Mucosa of descending colon (tissue), 3 donors: ENCODE measurements at regions not wholly inside any gene's neighbourhood (a gene's known extent, or its start where the extent isn't known, plus 50 kb on each side); places are given as distances from the start of the nearest gene placed in this dataset.

Experiments
- ATAC-seq: fragments of 200-7000 bp; cut with Tn5 transposase; one replicate; pipeline ENCODE4 v1.9.1; 2020; ENCODE audit warnings: mild to moderate bottlenecking, moderate library complexity
- DNase-seq, 3 donors: peaks; one replicate each; pipeline ENCODE4 v3.0.0-alpha.2; 2020
- H3K36me3 ChIP-seq: fragments of 200-600 bp; one replicate; pipeline ENCODE4 v1.8.0; 2021; ENCODE audit warnings: low read depth, mild to moderate bottlenecking
- H3K4me1 ChIP-seq: fragments of 200-600 bp; one replicate; pipeline ENCODE4 v1.8.0; 2021; ENCODE audit warnings: low read depth, mild to moderate bottlenecking
- H3K4me3 ChIP-seq: fragments of 200-600 bp; one replicate; pipeline ENCODE4 v1.8.0; 2021; ENCODE audit warnings: mild to moderate bottlenecking
- H3K9me3 ChIP-seq: fragments of 200-600 bp; one replicate; pipeline ENCODE4 v1.8.0; 2021; ENCODE audit warnings: mild to moderate bottlenecking
- CTCF ChIP-seq: fragments of 200-600 bp; IDR thresholded peaks from one replicate; pipeline ENCODE4 v1.8.0; 2022; ENCODE audit warnings: antibody characterized with exemption, mild to moderate bottlenecking
- intact Hi-C, 2 donors: fragments of 100-400 bp; cut with DNase I in 1 of 2; cut with micrococcal nuclease in 1 of 2; formaldehyde crosslinking; loops; one replicate each; pipeline versions ENCODE4 v1.11.0 to v1.11.1; 2022; cut with DNase I, micrococcal nuclease
- donor health status: DM: no; HTN: no; CAD: no; lungs with moderate emphysema.
- donor health status: DM: no; HTN: no; CAD: no.
- donor health status: DM: no; HTN: yes; CAD: no.

- intact Hi-C loops, result no loop called here
- no peaks in the 10 kb centered on the region for H3K9me3 ChIP-seq
- ATAC-seq, result no peak
- no peaks in the 10 kb centered on the region for H3K36me3 ChIP-seq
- DNase-seq, result no peak
- no peaks in the 10 kb centered on the region for H3K4me1 ChIP-seq
- H3K4me3 ChIP-seq, result no peak overlapping the region
- no peak for TF ChIP-seq CTCF
These were observed 792.1 kb upstream of the RAB6C start for GRCh38 chr2:129187343-129187742.

- no peak overlapping the region for H3K4me3 ChIP-seq
- H3K4me1 ChIP-seq, result no peaks in the 10 kb centered on the region
- TF ChIP-seq CTCF, result no peak
- no peaks in the 10 kb centered on the region for H3K36me3 ChIP-seq
- DNase-seq, result no peak
- intact Hi-C loops, result no loop called here
- ATAC-seq, result no peak
- H3K9me3 ChIP-seq, result no peaks in the 10 kb centered on the region
These were observed 791.0 kb upstream of the RAB6C start for GRCh38 chr2:129188451-129188850.

- no peak for ATAC-seq
- DNase-seq, result no peak
- H3K4me3 ChIP-seq, result no peak overlapping the region
- H3K36me3 ChIP-seq, result no peaks in the 10 kb centered on the region
- H3K9me3 ChIP-seq, result no peaks in the 10 kb centered on the region
- intact Hi-C loops, result no loop called here
- no peak for TF ChIP-seq CTCF
- H3K4me1 ChIP-seq, result no peaks in the 10 kb centered on the region
These were observed 789.7 kb upstream of the RAB6C start for GRCh38 chr2:129189617-129190319.

DNA sequence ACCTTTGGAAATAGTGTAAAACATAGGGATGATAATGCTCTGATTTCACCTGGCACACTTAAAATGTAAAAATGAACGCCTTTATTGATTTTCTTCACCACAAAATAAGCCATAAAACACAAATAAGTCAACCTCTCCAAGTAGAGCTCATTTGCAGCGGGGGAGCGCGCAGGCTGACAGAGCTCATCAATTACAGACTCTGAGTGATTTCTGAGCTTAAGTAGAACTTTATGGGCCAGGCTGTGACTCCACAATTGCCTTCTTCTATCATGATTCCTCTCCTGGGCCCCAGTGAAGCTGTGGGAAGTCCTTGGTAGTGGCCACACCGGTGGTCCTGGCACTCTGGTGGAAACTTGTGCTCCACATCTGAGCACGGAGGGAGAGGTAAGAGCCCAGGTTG, 789.0 kb upstream of the RAB6C start:
- Histone ChIP-seq H3K4me1 (no peaks in the 10 kb centered on the region), H3K36me3 (no peaks in the 10 kb centered on the region), H3K4me3 (no peak overlapping the region), H3K9me3 (no peaks in the 10 kb centered on the region)
- ATAC-seq, result no peak
- DNase-seq, result no peak
- intact Hi-C loops, result no loop called here
- no peak for TF ChIP-seq CTCF

DNA sequence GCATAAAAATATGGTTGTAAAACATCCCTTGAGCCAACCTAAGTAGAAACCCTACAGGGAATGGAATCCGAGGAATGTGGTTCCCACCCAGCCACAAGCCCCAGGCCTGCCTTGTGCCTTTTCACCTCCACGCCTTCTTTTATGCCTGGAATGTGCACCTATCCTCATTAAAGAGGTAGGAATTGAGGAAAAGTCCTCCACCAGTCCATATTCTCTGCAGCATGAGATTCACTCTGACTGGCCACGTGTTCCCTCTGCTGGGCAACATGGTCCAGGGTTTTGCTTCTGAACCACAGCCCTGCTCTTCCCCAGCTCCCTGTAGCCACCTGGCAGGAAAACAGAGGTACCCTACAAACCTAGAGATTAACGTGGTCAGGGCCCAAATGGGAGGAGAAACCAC, 787.9 kb upstream of the RAB6C start:
- Histone ChIP-seq H3K4me1 (no peaks in the 10 kb centered on the region), H3K9me3 (no peaks in the 10 kb centered on the region), H3K36me3 (no peaks in the 10 kb centered on the region), H3K4me3 (no peak overlapping the region)
- TF ChIP-seq CTCF, result no peak
- no peak for DNase-seq
- intact Hi-C loops, result no loop called here
- ATAC-seq, result no peak

DNA sequence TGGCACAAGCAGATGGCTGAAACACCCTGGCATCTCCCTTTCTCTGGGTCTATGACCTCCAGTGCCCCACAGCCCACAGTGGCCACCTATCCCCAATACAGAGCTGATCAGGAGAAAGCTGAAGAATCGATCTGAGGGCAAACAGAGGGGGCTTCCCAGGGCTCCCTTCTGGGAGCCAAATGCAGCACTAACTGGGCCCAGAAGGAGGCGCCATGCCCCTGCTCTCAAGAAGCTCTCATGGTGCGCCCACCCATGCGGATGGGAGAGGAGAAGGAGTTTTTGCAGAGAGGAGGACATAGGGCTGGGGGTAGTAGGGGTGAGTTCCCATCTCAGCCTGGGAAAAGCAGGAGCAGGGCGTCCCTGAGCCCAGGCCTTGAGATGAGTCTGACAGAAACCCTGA, 787.3 kb upstream of the RAB6C start:
- Histone ChIP-seq H3K4me1 (no peaks in the 10 kb centered on the region), H3K4me3 (no peak overlapping the region), H3K36me3 (no peaks in the 10 kb centered on the region), H3K9me3 (no peaks in the 10 kb centered on the region)
- ATAC-seq (no peak), DNase-seq (no peak)
- intact Hi-C loops, result no loop called here
- TF ChIP-seq CTCF, result no peak
